ENCODE measurements at regions not wholly inside any gene's neighbourhood (a gene's known extent, or its start where the extent isn't known, plus 50 kb on each side); places are given as distances from the start of the nearest gene placed in this dataset.
"Not testable (repeated sequence)": the region's sequence is repeated elsewhere in the genome, so short reads cannot be mapped to it uniquely, and the experiment has no call there.

DNA sequence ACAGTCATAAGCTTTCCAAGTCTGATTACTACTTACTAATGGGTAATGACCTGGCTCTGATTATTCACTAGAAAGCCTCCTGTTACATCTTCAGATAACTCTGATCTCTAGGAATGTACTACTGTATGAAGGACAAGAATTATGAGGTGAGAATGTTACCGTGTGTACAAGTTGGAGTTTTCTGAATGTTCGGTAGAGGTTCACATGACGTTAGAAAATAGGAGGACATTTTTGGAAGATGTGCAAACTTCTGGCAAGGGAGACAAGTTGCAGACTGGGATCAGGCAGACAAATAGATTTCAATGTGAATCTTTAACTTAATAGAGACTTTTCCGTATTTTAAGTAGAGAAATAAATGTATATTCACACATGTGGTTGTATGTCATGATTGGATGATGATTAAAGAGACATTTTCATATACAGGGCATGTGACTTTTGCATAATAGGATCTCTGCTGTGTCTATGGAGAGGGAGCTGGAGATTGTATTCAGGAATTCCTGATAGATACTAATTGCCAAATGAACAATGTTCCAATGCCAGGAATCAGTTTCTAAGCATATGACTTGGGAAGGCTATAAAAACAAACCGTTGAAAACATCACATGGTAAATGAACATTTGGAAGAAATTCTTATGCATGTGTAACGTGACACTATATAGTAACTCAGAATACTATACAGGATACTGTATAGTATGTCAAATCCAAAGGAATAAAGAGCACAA, 1695.8 kb upstream of the PIK3C3 start:
- Histone ChIP-seq H2AFZ (ENCODE audit: low read length) (no peak overlapping the region), H3K79me2 (ENCODE audit: low read length) (no peaks in the 10 kb centered on the region), H3K9ac (ENCODE audit: low read length) (no peak overlapping the region), H3K9me2 (replicated peaks; ENCODE audit: insufficient read depth, low read length) (0 out of 2 replicates have a peak, but pooled peaks cover 3% of the 10 kb centered on the region), H3K36me3 (ENCODE audit: insufficient read depth, low read length) (no peaks in the 10 kb centered on the region), H3K27me3 (ENCODE audit: low read length) (no peaks in the 10 kb centered on the region), H3K4me1 (ENCODE audit: low read length) (no peaks in the 10 kb centered on the region), H4K20me1 (ENCODE audit: insufficient read depth, low read depth, low read length) (no peaks in the 10 kb centered on the region), H3K27ac (ENCODE audit: low read length) (no peak overlapping the region), H3K9me3 (ENCODE audit: low read length) (peaks cover 8% of the 10 kb centered on the region), H3K4me3 (ENCODE audit: low read length) (no peak overlapping the region), H3K4me2 (ENCODE audit: low read depth, low read length, poor library complexity, severe bottlenecking) (no peak overlapping the region)
- DNase-seq = no peak

DNA sequence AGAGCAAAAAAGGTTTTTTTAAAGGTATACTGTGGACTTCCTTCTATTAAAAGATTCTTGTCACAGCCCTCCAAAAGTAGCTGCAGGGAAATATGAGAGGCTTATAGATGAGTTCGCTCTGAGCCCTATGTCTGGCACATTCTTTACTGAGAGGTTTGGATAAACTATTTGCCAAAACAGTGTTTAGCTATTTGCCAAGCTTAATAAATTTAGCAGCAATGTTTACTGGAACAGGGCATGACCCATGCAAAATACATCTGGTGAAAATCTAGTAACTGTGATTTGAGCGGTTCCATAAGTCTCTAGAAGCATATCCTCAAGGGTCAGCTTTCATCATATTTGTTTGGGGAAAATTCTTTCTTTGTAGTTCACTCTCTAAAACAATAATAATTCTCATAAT, 1696.7 kb upstream of the PIK3C3 start:
- no peak overlapping the region for H3K4me3 ChIP-seq (ENCODE audit: low read length)
- H3K36me3 ChIP-seq (ENCODE audit: insufficient read depth, low read length) = no peaks in the 10 kb centered on the region
- no peak overlapping the region for H2AFZ ChIP-seq (ENCODE audit: low read length)
- no peak overlapping the region for H3K27ac ChIP-seq (ENCODE audit: low read length)
- H3K4me2 ChIP-seq (ENCODE audit: low read depth, low read length, poor library complexity, severe bottlenecking) = no peak overlapping the region
- peaks cover 12% of the 10 kb centered on the region; the same call in 1 of the 2 replicates for H3K9me3 ChIP-seq (ENCODE audit: low read length)
- 0 out of 2 replicates have a peak, but pooled peaks cover 3% of the 10 kb centered on the region for H3K9me2 ChIP-seq (replicated peaks; ENCODE audit: insufficient read depth, low read length)
- no peak for DNase-seq
- H3K27me3 ChIP-seq (ENCODE audit: low read length) = no peaks in the 10 kb centered on the region
- no peaks in the 10 kb centered on the region for H3K4me1 ChIP-seq (ENCODE audit: low read length)
- no peaks in the 10 kb centered on the region for H3K79me2 ChIP-seq (ENCODE audit: low read length)
- H4K20me1 ChIP-seq (ENCODE audit: insufficient read depth, low read depth, low read length) = no peaks in the 10 kb centered on the region
- no peak overlapping the region for H3K9ac ChIP-seq (ENCODE audit: low read length)

GRCh38 chr18:40250236-40250635, 1704.8 kb upstream of the PIK3C3 start:
- no peaks in the 10 kb centered on the region for H3K79me2 ChIP-seq (ENCODE audit: low read length)
- DNase-seq = no peak
- no peak overlapping the region for H3K4me2 ChIP-seq (ENCODE audit: low read depth, low read length, poor library complexity, severe bottlenecking)
- no peaks in the 10 kb centered on the region for H3K4me1 ChIP-seq (ENCODE audit: low read length)
- no peak overlapping the region for H3K9ac ChIP-seq (ENCODE audit: low read length)
- peaks cover 24% of the 10 kb centered on the region for H3K9me3 ChIP-seq (ENCODE audit: low read length)
- H4K20me1 ChIP-seq (ENCODE audit: insufficient read depth, low read depth, low read length) = no peaks in the 10 kb centered on the region
- no peaks in the 10 kb centered on the region for H3K27me3 ChIP-seq (ENCODE audit: low read length)
- no peak overlapping the region for H3K4me3 ChIP-seq (ENCODE audit: low read length)
- H3K36me3 ChIP-seq (ENCODE audit: insufficient read depth, low read length) = no peaks in the 10 kb centered on the region
- H2AFZ ChIP-seq (ENCODE audit: low read length) = no peak overlapping the region
- 0 out of 2 replicates have a peak, but pooled peaks cover 3% of the 10 kb centered on the region for H3K9me2 ChIP-seq (replicated peaks; ENCODE audit: insufficient read depth, low read length)
- H3K27ac ChIP-seq (ENCODE audit: low read length) = no peak overlapping the region

- Histone ChIP-seq H3K79me2 (ENCODE audit: low read length) (no peaks in the 10 kb centered on the region), H3K9ac (ENCODE audit: low read length) (no peak overlapping the region), H3K4me3 (ENCODE audit: low read length) (no peak overlapping the region), H3K4me2 (ENCODE audit: low read depth, low read length, poor library complexity, severe bottlenecking) (no peak overlapping the region), H4K20me1 (ENCODE audit: insufficient read depth, low read depth, low read length) (no peaks in the 10 kb centered on the region), H3K9me2 (replicated peaks; ENCODE audit: insufficient read depth, low read length) (0 out of 2 replicates have a peak, but pooled peaks cover 1% of the 10 kb centered on the region), H3K27ac (ENCODE audit: low read length) (no peak overlapping the region), H2AFZ (ENCODE audit: low read length) (no peak overlapping the region), H3K36me3 (ENCODE audit: insufficient read depth, low read length) (no peaks in the 10 kb centered on the region), H3K27me3 (ENCODE audit: low read length) (no peaks in the 10 kb centered on the region), H3K9me3 (ENCODE audit: low read length) (peaks cover 31% of the 10 kb centered on the region), H3K4me1 (ENCODE audit: low read length) (no peaks in the 10 kb centered on the region)
- DNase-seq = no peak
These were observed 1705.5 kb upstream of the PIK3C3 start for GRCh38 chr18:40249390-40250080.

- not testable (repeated sequence) for DNase-seq; H3K36me3 ChIP-seq (ENCODE audit: insufficient read depth, low read length); H4K20me1 ChIP-seq (ENCODE audit: insufficient read depth, low read depth, low read length)
These were observed 1709.4 kb upstream of the PIK3C3 start for GRCh38 chr18:40245612-40246011.

GRCh38 chr18:40243607-40244006, 1711.4 kb upstream of the PIK3C3 start:
- Histone ChIP-seq H3K4me3 (ENCODE audit: low read length) (no peak overlapping the region), H2AFZ (ENCODE audit: low read length) (no peak overlapping the region), H3K9me2 (replicated peaks; ENCODE audit: insufficient read depth, low read length) (0 out of 2 replicates have a peak, but pooled peaks cover 5% of the 10 kb centered on the region), H3K27me3 (ENCODE audit: low read length) (no peaks in the 10 kb centered on the region), H3K79me2 (ENCODE audit: low read length) (no peaks in the 10 kb centered on the region), H3K4me2 (ENCODE audit: low read depth, low read length, poor library complexity, severe bottlenecking) (no peak overlapping the region), H4K20me1 (ENCODE audit: insufficient read depth, low read depth, low read length) (no peaks in the 10 kb centered on the region), H3K27ac (ENCODE audit: low read length) (no peak overlapping the region), H3K9ac (ENCODE audit: low read length) (no peak overlapping the region), H3K4me1 (ENCODE audit: low read length) (no peaks in the 10 kb centered on the region), H3K36me3 (ENCODE audit: insufficient read depth, low read length) (no peaks in the 10 kb centered on the region), H3K9me3 (ENCODE audit: low read length) (peaks cover 37% of the 10 kb centered on the region; the same call in 1 of the 2 replicates)
- DNase-seq = no peak

More at GRCh38 chr18:40245612-40246011, 1709.4 kb upstream of the PIK3C3 start:
- not testable (repeated sequence) for H3K27me3 ChIP-seq (ENCODE audit: low read length); H3K27ac ChIP-seq (ENCODE audit: low read length); H3K9ac ChIP-seq (ENCODE audit: low read length); H3K4me3 ChIP-seq (ENCODE audit: low read length); H2AFZ ChIP-seq (ENCODE audit: low read length); H3K79me2 ChIP-seq (ENCODE audit: low read length); H3K4me1 ChIP-seq (ENCODE audit: low read length); H3K4me2 ChIP-seq (ENCODE audit: low read depth, low read length, poor library complexity, severe bottlenecking); H3K9me2 ChIP-seq (replicated peaks; ENCODE audit: insufficient read depth, low read length)
- peaks cover 35% of the 10 kb centered on the region; the same call in 1 of the 2 replicates for H3K9me3 ChIP-seq (ENCODE audit: low read length)

GRCh38 chr18:40235836-40236235, 1719.2 kb upstream of the PIK3C3 start:
- Histone ChIP-seq H3K9me3 (ENCODE audit: low read length) (peaks cover 29% of the 10 kb centered on the region), H3K36me3 (ENCODE audit: insufficient read depth, low read length) (no peaks in the 10 kb centered on the region), H4K20me1 (ENCODE audit: insufficient read depth, low read depth, low read length) (no peaks in the 10 kb centered on the region), H2AFZ (ENCODE audit: low read length) (no peak overlapping the region), H3K4me3 (ENCODE audit: low read length) (no peak overlapping the region), H3K27me3 (ENCODE audit: low read length) (no peaks in the 10 kb centered on the region), H3K4me1 (ENCODE audit: low read length) (no peaks in the 10 kb centered on the region), H3K9ac (ENCODE audit: low read length) (no peak overlapping the region), H3K4me2 (ENCODE audit: low read depth, low read length, poor library complexity, severe bottlenecking) (no peak overlapping the region), H3K9me2 (replicated peaks; ENCODE audit: insufficient read depth, low read length) (0 out of 2 replicates have a peak, but pooled peaks cover 5% of the 10 kb centered on the region), H3K79me2 (ENCODE audit: low read length) (no peaks in the 10 kb centered on the region), H3K27ac (ENCODE audit: low read length) (no peak overlapping the region)
- no peak for DNase-seq

DNA sequence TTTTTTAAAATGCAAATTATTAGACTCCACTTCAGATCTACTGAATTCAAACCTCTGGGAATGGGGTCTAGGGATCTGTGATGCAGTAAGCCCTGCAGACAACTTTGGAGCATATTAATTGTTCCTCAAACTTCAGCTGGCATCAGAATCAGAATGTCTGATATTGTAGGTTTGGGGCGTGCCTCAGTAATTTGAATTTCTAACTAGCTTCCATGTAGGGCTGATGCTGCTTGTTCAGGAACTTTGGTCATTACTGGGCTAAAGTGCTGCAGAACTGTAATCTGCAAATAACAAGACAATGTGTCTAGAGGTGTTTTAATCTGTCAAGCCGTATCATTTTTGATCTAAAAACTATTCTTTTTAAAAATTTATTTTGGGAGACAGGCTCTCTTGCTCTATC, 1719.7 kb upstream of the PIK3C3 start:
- H3K4me2 ChIP-seq (ENCODE audit: low read depth, low read length, poor library complexity, severe bottlenecking) = no peak overlapping the region
- H3K9ac ChIP-seq (ENCODE audit: low read length) = no peak overlapping the region
- H4K20me1 ChIP-seq (ENCODE audit: insufficient read depth, low read depth, low read length) = no peaks in the 10 kb centered on the region
- no peaks in the 10 kb centered on the region for H3K27me3 ChIP-seq (ENCODE audit: low read length)
- no peak overlapping the region for H3K27ac ChIP-seq (ENCODE audit: low read length)
- H3K4me1 ChIP-seq (ENCODE audit: low read length) = no peaks in the 10 kb centered on the region
- DNase-seq = no peak
- no peaks in the 10 kb centered on the region for H3K79me2 ChIP-seq (ENCODE audit: low read length)
- H3K9me2 ChIP-seq (replicated peaks; ENCODE audit: insufficient read depth, low read length) = 0 out of 2 replicates have a peak, but pooled peaks cover 5% of the 10 kb centered on the region
- no peaks in the 10 kb centered on the region for H3K36me3 ChIP-seq (ENCODE audit: insufficient read depth, low read length)
- H3K9me3 ChIP-seq (ENCODE audit: low read length) = peaks cover 29% of the 10 kb centered on the region
- H3K4me3 ChIP-seq (ENCODE audit: low read length) = no peak overlapping the region
- no peak overlapping the region for H2AFZ ChIP-seq (ENCODE audit: low read length)

All from Karpas-422 (cell line).